Hepatocyte (in vitro differentiated cells): ENCODE measurements at regions not wholly inside any gene's neighbourhood (a gene's known extent, or its start where the extent isn't known, plus 50 kb on each side); places are given as distances from the start of the nearest gene placed in this dataset.

ENCODE experiments used
- CTCF ChIP-seq: fragments of 200-600 bp; sonication (generic); IDR thresholded peaks from 2 replicates; pipeline ENCODE4 v1.5.1; 2016; ENCODE audit warnings: antibody characterized with exemption, mild to moderate bottlenecking; ENCODE audit not compliant: poor library complexity
- EZH2 ChIP-seq: fragments of 200-600 bp; sonication (generic); IDR thresholded peaks from 2 replicates; pipeline ENCODE4 v1.6.1; 2016; ENCODE audit warnings: antibody characterized with exemption, mild to moderate bottlenecking, borderline replicate concordance
- EZH2phosphoT487 ChIP-seq: fragments of 200-600 bp; sonication (generic); IDR thresholded peaks from one replicate; pipeline ENCODE4 v1.6.1; 2018; ENCODE audit warnings: antibody characterized with exemption, mild to moderate bottlenecking, low read depth, moderate library complexity; ENCODE audit not compliant: unreplicated experiment, severe bottlenecking

- TF ChIP-seq CTCF: no peak
- no peak for TF ChIP-seq EZH2
- no peak for TF ChIP-seq EZH2phosphoT487
Observed at GRCh38 chr13:109917422-109917821, 131.0 kb upstream of the IRS2 start.
